Osteocyte (in vitro differentiated cells): ENCODE measurements at regions not wholly inside any gene's neighbourhood (a gene's known extent, or its start where the extent isn't known, plus 50 kb on each side); places are given as distances from the start of the nearest gene placed in this dataset.

Experiments used
- DNase-seq: peaks from one replicate; pipeline ENCODE4 v3.0.0; 2021; ENCODE audit warnings: mixed read lengths; ENCODE audit not compliant: unreplicated experiment; ENCODE audit errors: extremely low spot score
- H3K27ac Mint-ChIP-seq: one replicate; pipeline ENCODE4 v1.8.0; 2021; ENCODE audit warnings: mild to moderate bottlenecking, mixed read lengths; ENCODE audit not compliant: unreplicated experiment
- H3K27me3 Mint-ChIP-seq: one replicate; pipeline ENCODE4 v1.8.0; 2021; ENCODE audit warnings: mixed read lengths; ENCODE audit not compliant: unreplicated experiment
- H3K36me3 Mint-ChIP-seq: one replicate; pipeline ENCODE4 v1.8.0; 2021; ENCODE audit warnings: mixed read lengths; ENCODE audit not compliant: unreplicated experiment
- H3K4me1 Mint-ChIP-seq: one replicate; pipeline ENCODE4 v1.8.0; 2021; ENCODE audit warnings: mixed read lengths; ENCODE audit not compliant: unreplicated experiment
- H3K4me3 Mint-ChIP-seq: one replicate; pipeline ENCODE4 v1.8.0; 2021; ENCODE audit warnings: mild to moderate bottlenecking, moderate library complexity, mixed read lengths; ENCODE audit not compliant: unreplicated experiment
- H3K9me3 Mint-ChIP-seq: one replicate; pipeline ENCODE4 v1.8.0; 2021; ENCODE audit warnings: mixed read lengths; ENCODE audit not compliant: unreplicated experiment
- CTCF ChIP-seq: fragments of 200-600 bp; sonication (generic); IDR thresholded peaks from 2 replicates; pipeline ENCODE4 v1.5.0; 2021; ENCODE audit warnings: antibody characterized with exemption, mild to moderate bottlenecking, moderate library complexity

- no peaks in the 10 kb centered on the region for H3K36me3 Mint-ChIP-seq
- no peak overlapping the region for H3K4me3 Mint-ChIP-seq
- no peak for TF ChIP-seq CTCF
- peaks cover 3% of the 10 kb centered on the region for H3K4me1 Mint-ChIP-seq
- H3K9me3 Mint-ChIP-seq, result peaks cover 4% of the 10 kb centered on the region
- H3K27me3 Mint-ChIP-seq, result no peaks in the 10 kb centered on the region
- no peak overlapping the region for H3K27ac Mint-ChIP-seq
- no peak for DNase-seq
Observed at GRCh38 chr1:173128742-173129141, 78.0 kb upstream of the TNFSF18 start.

- no peak for TF ChIP-seq CTCF
- no peak overlapping the region for H3K27ac Mint-ChIP-seq
- H3K9me3 Mint-ChIP-seq, result peaks cover 4% of the 10 kb centered on the region
- DNase-seq, result no peak
- peaks cover 14% of the 10 kb centered on the region for H3K4me1 Mint-ChIP-seq
- H3K27me3 Mint-ChIP-seq, result no peaks in the 10 kb centered on the region
- H3K4me3 Mint-ChIP-seq, result no peak overlapping the region
- H3K36me3 Mint-ChIP-seq, result no peaks in the 10 kb centered on the region
Observed at GRCh38 chr1:173127369-173128307, 76.9 kb upstream of the TNFSF18 start.

GRCh38 chr1:173126421-173126820, 75.7 kb upstream of the TNFSF18 start:
- Mint-ChIP-seq H3K9me3 (peaks cover 4% of the 10 kb centered on the region), H3K4me1 (peaks cover 19% of the 10 kb centered on the region), H3K27me3 (no peaks in the 10 kb centered on the region), H3K4me3 (no peak overlapping the region), H3K27ac (no peak overlapping the region), H3K36me3 (no peaks in the 10 kb centered on the region)
- no peak for DNase-seq
- no peak for TF ChIP-seq CTCF

- no peaks in the 10 kb centered on the region for H3K27me3 Mint-ChIP-seq
- peaks cover 19% of the 10 kb centered on the region for H3K4me1 Mint-ChIP-seq
- no peak for TF ChIP-seq CTCF
- DNase-seq, result no peak
- H3K9me3 Mint-ChIP-seq, result no peaks in the 10 kb centered on the region
- peak overlapping the region; percentile 96 for H3K27ac Mint-ChIP-seq
- no peaks in the 10 kb centered on the region for H3K36me3 Mint-ChIP-seq
- peak overlapping the region; percentile 74 for H3K4me3 Mint-ChIP-seq
Observed at GRCh38 chr1:173122958-173123852, 72.5 kb upstream of the TNFSF18 start.
